ENCODE measurements at regions not wholly inside any gene's neighbourhood (a gene's known extent, or its start where the extent isn't known, plus 50 kb on each side); places are given as distances from the start of the nearest gene placed in this dataset.

GRCh38 chr2:2686222-2686621, 355.1 kb upstream of the MYT1L start:
- H3K27me3 ChIP-seq (ENCODE audit: control insufficient read depth, insufficient read depth, low read length) = no peaks in the 10 kb centered on the region
- WGBS (ENCODE audit: insufficient coverage) = 7% methylated on average over 7 of the region's 9 CpGs
- no peak for ATAC-seq
- no peak overlapping the region for H3K4me3 Mint-ChIP-seq
- intact Hi-C loops (cut with micrococcal nuclease) = no loop called here
- peaks cover 14 to 22% of the 10 kb centered on the region in 2 donors for H3K4me1 Mint-ChIP-seq
- peaks cover 5% of the 10 kb centered on the region for H3K9me3 ChIP-seq (ENCODE audit: control insufficient read depth, insufficient read depth, low read length)
- H3K27ac Mint-ChIP-seq = no peak overlapping the region
- H3K27ac ChIP-seq (ENCODE audit: low read length) = no peak overlapping the region
- H3K4me1 ChIP-seq (ENCODE audit: control insufficient read depth, insufficient read depth, low read length) = peaks cover 11% of the 10 kb centered on the region
- no peaks in the 10 kb centered on the region for H3K36me3 ChIP-seq (ENCODE audit: control insufficient read depth, insufficient read depth, low read length)
- no peak overlapping the region for H3K4me3 ChIP-seq (ENCODE audit: low read length)
- H3K36me3 Mint-ChIP-seq = no peaks in the 10 kb centered on the region
- H3K9me3 Mint-ChIP-seq = peaks cover 0 to 2% of the 10 kb centered on the region in 2 donors
- H3K27me3 Mint-ChIP-seq (ENCODE audit: low read depth in 2 of 2) = peaks cover 17 to 46% of the 10 kb centered on the region in 2 donors
- TF ChIP-seq CTCF (IDR thresholded peaks at IDR 0.05) = no peak
- DNase-seq = peak in 1 of 2 donors; percentile 44

- DNase-seq (no peak), ATAC-seq (no peak)
- peaks cover 4% of the 10 kb centered on the region for H3K4me1 ChIP-seq (ENCODE audit: control insufficient read depth, insufficient read depth, low read length)
- no peaks in the 10 kb centered on the region for H3K27me3 ChIP-seq (ENCODE audit: control insufficient read depth, insufficient read depth, low read length)
- H3K27me3 Mint-ChIP-seq (ENCODE audit: low read depth in 2 of 2) = peaks cover 17 to 53% of the 10 kb centered on the region in 2 donors
- no peak overlapping the region for H3K4me3 Mint-ChIP-seq
- no peaks in the 10 kb centered on the region for H3K9me3 Mint-ChIP-seq
- no peak overlapping the region for H3K27ac ChIP-seq (ENCODE audit: low read length)
- no peak overlapping the region for H3K4me3 ChIP-seq (ENCODE audit: low read length)
- H3K4me1 Mint-ChIP-seq = peaks cover 14 to 18% of the 10 kb centered on the region in 2 donors
- intact Hi-C loops (cut with micrococcal nuclease) = no loop called here
- H3K9me3 ChIP-seq (ENCODE audit: control insufficient read depth, insufficient read depth, low read length) = no peaks in the 10 kb centered on the region
- no peak for TF ChIP-seq CTCF (IDR thresholded peaks at IDR 0.05)
- H3K27ac Mint-ChIP-seq = no peak overlapping the region
- 48% methylated on average over 9 of the region's 9 CpGs for WGBS (ENCODE audit: insufficient coverage)
- H3K36me3 Mint-ChIP-seq = no peaks in the 10 kb centered on the region
- no peaks in the 10 kb centered on the region for H3K36me3 ChIP-seq (ENCODE audit: control insufficient read depth, insufficient read depth, low read length)
Observed at GRCh38 chr2:2683606-2684224, 352.6 kb upstream of the MYT1L start.

GRCh38 chr2:2682700-2683342, 351.7 kb upstream of the MYT1L start:
- Mint-ChIP-seq H3K4me3 (no peak overlapping the region), H3K27me3 (ENCODE audit: low read depth in 2 of 2) (peaks cover 17 to 53% of the 10 kb centered on the region in 2 donors), H3K27ac (no peak overlapping the region), H3K4me1 (peaks cover 14 to 18% of the 10 kb centered on the region in 2 donors), H3K9me3 (no peaks in the 10 kb centered on the region), H3K36me3 (no peaks in the 10 kb centered on the region)
- WGBS (ENCODE audit: insufficient coverage) = 89% methylated on average over 17 of the region's 17 CpGs
- no peak for TF ChIP-seq CTCF (IDR thresholded peaks at IDR 0.05)
- intact Hi-C loops (cut with micrococcal nuclease) = no loop called here
- H3K27me3 ChIP-seq (ENCODE audit: control insufficient read depth, insufficient read depth, low read length) = no peaks in the 10 kb centered on the region
- no peaks in the 10 kb centered on the region for H3K9me3 ChIP-seq (ENCODE audit: control insufficient read depth, insufficient read depth, low read length)
- H3K36me3 ChIP-seq (ENCODE audit: control insufficient read depth, insufficient read depth, low read length) = no peaks in the 10 kb centered on the region
- ATAC-seq (no peak), DNase-seq (no peak)
- no peak overlapping the region for H3K27ac ChIP-seq (ENCODE audit: low read length)
- H3K4me3 ChIP-seq (ENCODE audit: low read length) = no peak overlapping the region
- H3K4me1 ChIP-seq (ENCODE audit: control insufficient read depth, insufficient read depth, low read length) = peaks cover 4% of the 10 kb centered on the region
